KMS-11 (cell line): ENCODE measurements at regions not wholly inside any gene's neighbourhood (a gene's known extent, or its start where the extent isn't known, plus 50 kb on each side); places are given as distances from the start of the nearest gene placed in this dataset.
A peak's percentile ranks its signal among the peaks of the same experiment; 100 is the strongest.
"Not testable (repeated sequence)": the region's sequence is repeated elsewhere in the genome, so short reads cannot be mapped to it uniquely, and the experiment has no call there.

Source experiments
- H2AFZ ChIP-seq: fragments of 200-600 bp; sonication (generic); 2 replicates; pipeline ENCODE4 v1.6.1; 2016; ENCODE audit warnings: antibody characterized with exemption, mixed run types, low read depth
- H3K27ac ChIP-seq: fragments of 200-600 bp; sonication (generic); 2 replicates; pipeline ENCODE4 v1.6.1; 2016; ENCODE audit warnings: mild to moderate bottlenecking, mixed run types
- H3K27me3 ChIP-seq: fragments of 200-600 bp; sonication (generic); 2 replicates; pipeline ENCODE4 v1.6.1; 2017; ENCODE audit warnings: mild to moderate bottlenecking, low read depth, mixed run types, moderate library complexity; ENCODE audit not compliant: insufficient read depth
- H3K36me3 ChIP-seq: fragments of 200-600 bp; sonication (generic); 2 replicates; pipeline ENCODE4 v1.6.1; 2017; ENCODE audit warnings: mild to moderate bottlenecking, mixed run types; ENCODE audit not compliant: insufficient read depth
- H3K4me1 ChIP-seq: fragments of 200-600 bp; sonication (generic); 2 replicates; pipeline ENCODE4 v1.6.1; 2016; ENCODE audit warnings: mild to moderate bottlenecking, low read depth, mixed run types; ENCODE audit not compliant: poor library complexity, severe bottlenecking
- H3K4me2 ChIP-seq: fragments of 200-600 bp; sonication (generic); 2 replicates; pipeline ENCODE4 v1.7.0; 2016; ENCODE audit warnings: mild to moderate bottlenecking, mixed run types
- H3K4me3 ChIP-seq: fragments of 200-600 bp; sonication (generic); IDR thresholded peaks from 2 replicates; pipeline ENCODE4 v1.6.1; 2017; ENCODE audit warnings: low read depth, low read length, mixed read lengths; ENCODE audit not compliant: insufficient read depth
- H3K79me2 ChIP-seq: fragments of 200-600 bp; sonication (generic); 2 replicates; pipeline ENCODE4 v1.6.1; 2016; ENCODE audit warnings: low read depth, mixed run types; ENCODE audit not compliant: insufficient read depth
- H3K9ac ChIP-seq: fragments of 200-600 bp; sonication (generic); 2 replicates; pipeline ENCODE4 v1.6.1; 2016; ENCODE audit warnings: mild to moderate bottlenecking, mixed run types
- H4K20me1 ChIP-seq: fragments of 200-600 bp; sonication (generic); 2 replicates; pipeline ENCODE4 v1.6.1; 2016; ENCODE audit warnings: mild to moderate bottlenecking, mixed run types; ENCODE audit not compliant: insufficient read depth

DNA sequence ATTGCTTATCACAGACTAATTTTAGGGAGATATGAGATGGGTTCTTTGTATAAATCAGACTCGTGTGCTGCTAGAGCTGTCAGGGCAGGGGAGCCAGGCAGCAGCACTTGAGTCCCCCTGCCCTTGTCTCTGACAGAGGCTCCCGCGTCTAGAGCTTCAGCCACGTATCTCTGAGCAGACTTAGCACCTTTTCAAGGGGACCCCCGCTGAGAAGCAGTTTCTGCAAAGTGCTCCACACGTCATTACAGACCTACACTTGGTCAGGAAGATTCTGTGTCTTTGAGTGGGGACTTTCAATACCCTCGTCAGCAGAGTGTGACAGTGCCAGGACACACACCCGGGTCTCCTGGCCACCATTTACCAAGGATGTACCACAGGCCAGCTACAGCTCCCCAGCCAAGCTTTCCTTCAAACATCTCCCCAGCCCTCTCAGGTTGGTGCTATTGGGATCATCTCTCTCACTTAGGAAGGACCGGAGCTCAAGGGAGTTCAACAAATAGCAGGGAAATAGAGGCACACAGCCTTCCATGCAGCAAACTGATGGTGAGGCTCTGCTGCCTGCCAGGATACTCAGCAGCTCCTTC, 312.3 kb downstream of the BCL2L11 start:
- not testable (repeated sequence) for H3K9ac ChIP-seq, H3K4me3 ChIP-seq, H3K36me3 ChIP-seq, H3K79me2 ChIP-seq, H3K27ac ChIP-seq, H2AFZ ChIP-seq, H3K4me2 ChIP-seq, H4K20me1 ChIP-seq, H3K4me1 ChIP-seq, H3K27me3 ChIP-seq

DNA sequence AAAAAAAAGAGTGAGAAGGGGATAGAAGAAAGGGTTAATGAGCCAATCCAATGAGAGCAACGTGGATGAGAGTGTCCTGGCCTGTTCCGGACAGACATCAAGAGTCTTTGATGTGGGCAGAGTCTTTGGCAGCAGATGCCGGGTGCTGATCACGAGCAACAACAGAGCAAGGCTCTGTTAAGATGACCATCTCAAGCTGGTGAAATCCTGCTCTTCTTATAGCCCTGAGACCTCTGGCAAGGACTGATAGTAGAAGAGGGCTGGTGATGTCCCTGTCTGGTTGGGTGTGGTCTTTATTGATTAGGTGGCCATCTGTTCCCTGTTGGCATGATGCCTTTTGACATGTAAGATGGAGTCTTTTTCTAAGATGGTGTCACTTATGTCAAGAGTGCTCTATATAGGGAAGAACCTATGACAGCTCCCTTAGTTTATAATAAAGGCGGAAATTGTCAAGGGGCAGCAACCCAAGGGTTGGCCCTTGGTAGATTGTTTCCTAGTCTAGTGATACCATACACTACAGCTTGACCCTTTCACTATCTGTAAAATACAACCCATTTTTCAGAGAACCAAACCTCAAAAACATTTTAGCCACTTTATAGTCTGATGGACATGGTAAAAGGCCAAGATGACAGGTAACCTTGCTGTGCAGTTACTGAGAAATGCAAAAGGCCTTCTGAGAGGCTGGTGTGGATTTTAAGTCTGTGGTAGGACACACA, 313.3 kb downstream of the BCL2L11 start:
- H3K27me3 ChIP-seq, H4K20me1 ChIP-seq, H2AFZ ChIP-seq, H3K36me3 ChIP-seq, H3K4me2 ChIP-seq, H3K9ac ChIP-seq, H3K4me3 ChIP-seq, H3K4me1 ChIP-seq, H3K27ac ChIP-seq, H3K79me2 ChIP-seq: not testable (repeated sequence)

GRCh38 chr2:111434608-111434939, 313.9 kb downstream of the BCL2L11 start:
- H3K9ac ChIP-seq, H3K79me2 ChIP-seq, H4K20me1 ChIP-seq, H2AFZ ChIP-seq, H3K36me3 ChIP-seq, H3K27me3 ChIP-seq, H3K4me2 ChIP-seq, H3K27ac ChIP-seq, H3K4me1 ChIP-seq, H3K4me3 ChIP-seq: not testable (repeated sequence)

- not testable (repeated sequence) for H2AFZ ChIP-seq, H3K4me2 ChIP-seq, H4K20me1 ChIP-seq, H3K79me2 ChIP-seq, H3K4me3 ChIP-seq, H3K27ac ChIP-seq, H3K27me3 ChIP-seq, H3K9ac ChIP-seq, H3K36me3 ChIP-seq
- H3K4me1 ChIP-seq: peaks cover 14% of the 10 kb centered on the region
These were observed 315.0 kb downstream of the BCL2L11 start for GRCh38 chr2:111435553-111436310.

DNA sequence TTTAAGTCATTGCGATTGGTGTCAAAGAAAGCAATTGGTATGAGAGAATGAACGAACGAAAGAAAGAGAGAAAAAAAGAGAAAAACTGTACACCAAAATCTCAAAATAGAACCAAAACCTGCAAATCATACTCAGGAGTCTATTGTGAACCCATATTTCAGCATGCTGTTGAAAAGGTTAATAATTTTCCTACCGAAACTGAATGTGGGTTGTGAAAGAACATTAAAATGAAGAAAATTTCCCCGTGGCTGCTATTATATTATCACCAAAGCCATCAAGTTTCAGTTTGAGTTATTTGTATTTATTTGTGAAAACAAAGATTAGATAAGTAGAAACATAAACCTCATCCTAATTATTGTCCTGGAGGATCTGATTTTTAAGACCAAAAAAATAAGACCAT, 315.7 kb downstream of the BCL2L11 start:
- not testable (repeated sequence) for H3K4me2 ChIP-seq, H3K36me3 ChIP-seq, H3K27me3 ChIP-seq, H3K79me2 ChIP-seq, H3K4me3 ChIP-seq, H3K9ac ChIP-seq, H3K27ac ChIP-seq, H2AFZ ChIP-seq, H4K20me1 ChIP-seq
- H3K4me1 ChIP-seq: peaks cover 16% of the 10 kb centered on the region

- H3K4me1 ChIP-seq: peaks cover 16% of the 10 kb centered on the region
- H4K20me1 ChIP-seq, H3K27me3 ChIP-seq, H3K36me3 ChIP-seq, H3K4me3 ChIP-seq, H2AFZ ChIP-seq, H3K79me2 ChIP-seq: not testable (repeated sequence)
- H3K9ac ChIP-seq: peak overlapping the region; percentile 35; the same call in 1 of the 2 replicates
- H3K27ac ChIP-seq: peak overlapping the region; percentile 73
- peak overlapping the region; percentile 92 for H3K4me2 ChIP-seq
These were observed 316.7 kb downstream of the BCL2L11 start for GRCh38 chr2:111437288-111437990.

DNA sequence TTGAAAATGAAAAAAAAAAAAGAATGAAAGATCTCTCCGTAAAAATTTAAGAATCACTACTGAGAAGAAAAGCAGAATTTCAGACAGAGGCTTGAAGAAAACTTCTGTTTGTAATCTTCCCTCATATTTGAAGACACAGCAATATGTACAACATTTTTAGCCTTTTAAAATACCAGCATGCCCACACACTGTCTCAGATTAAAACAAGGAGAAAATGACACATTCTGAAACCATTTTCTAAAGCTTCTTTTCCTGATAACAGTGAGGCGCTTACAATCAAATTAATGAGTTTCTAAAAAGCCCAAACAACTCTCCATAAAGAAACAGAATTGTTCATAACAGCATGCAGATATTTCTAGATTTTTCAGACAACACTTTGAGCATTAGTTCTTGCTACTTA, 317.4 kb downstream of the BCL2L11 start:
- peak overlapping the region; percentile 35; the same call in 1 of the 2 replicates for H3K9ac ChIP-seq
- H3K4me3 ChIP-seq, H3K27me3 ChIP-seq, H3K36me3 ChIP-seq, H3K79me2 ChIP-seq, H2AFZ ChIP-seq, H4K20me1 ChIP-seq: not testable (repeated sequence)
- peaks cover 20% of the 10 kb centered on the region for H3K4me1 ChIP-seq
- H3K27ac ChIP-seq: peak overlapping the region; percentile 73
- peak overlapping the region; percentile 92 for H3K4me2 ChIP-seq

GRCh38 chr2:111439237-111439636, 318.5 kb downstream of the BCL2L11 start:
- not testable (repeated sequence) for H3K36me3 ChIP-seq, H2AFZ ChIP-seq, H3K4me3 ChIP-seq, H4K20me1 ChIP-seq, H3K9ac ChIP-seq, H3K27me3 ChIP-seq, H3K79me2 ChIP-seq
- H3K4me1 ChIP-seq: peaks cover 16% of the 10 kb centered on the region
- peak overlapping the region; percentile 43; the same call in 1 of the 2 replicates for H3K27ac ChIP-seq
- peak overlapping the region; percentile 71 for H3K4me2 ChIP-seq

DNA sequence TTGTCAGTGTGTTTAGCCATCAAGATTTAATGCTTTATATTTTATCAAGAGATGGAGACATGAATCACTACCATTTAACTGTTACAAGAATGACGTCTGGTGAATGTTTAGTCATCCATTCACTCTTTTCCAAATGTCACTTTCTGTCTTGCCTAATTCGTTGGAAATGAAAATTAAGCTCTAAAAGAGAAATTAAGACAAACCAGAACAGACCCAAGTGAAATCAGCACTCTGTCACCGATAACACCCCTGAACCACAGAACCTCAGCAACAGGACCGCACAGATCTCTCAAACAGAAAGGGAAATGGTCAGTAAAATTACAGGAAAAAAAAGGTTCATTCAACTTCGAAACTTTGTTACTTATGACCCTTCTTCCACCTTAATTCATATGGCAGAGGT, 320.9 kb downstream of the BCL2L11 start:
- not testable (repeated sequence) for H3K27me3 ChIP-seq, H4K20me1 ChIP-seq, H3K79me2 ChIP-seq, H3K36me3 ChIP-seq, H2AFZ ChIP-seq, H3K4me2 ChIP-seq, H3K4me3 ChIP-seq, H3K27ac ChIP-seq, H3K9ac ChIP-seq
- peaks cover 16% of the 10 kb centered on the region for H3K4me1 ChIP-seq
